Small intestine (tissue), 7 donors: ENCODE measurements at regions not wholly inside any gene's neighbourhood (a gene's known extent, or its start where the extent isn't known, plus 50 kb on each side); places are given as distances from the start of the nearest gene placed in this dataset.

Source experiments
- DNase-seq, 2 donors: peaks; one replicate each; pipeline versions ENCODE4 v3.0.0 to v3.0.0-alpha.2; 2013
- FAIRE-seq: peaks from 2 replicates; lab custom pipeline; 2012; peaks lifted over from hg19 to GRCh38; lab: Jason Lieb, UNC
- H3K27ac ChIP-seq, 3 donors: one replicate each; pipeline ENCODE4 v1.5.1; 2013; ENCODE audit warnings: low read length in 2 of 3, mild to moderate bottlenecking in 2 of 3, control low read depth in 1 of 3, inconsistent platforms in 1 of 3, low read depth in 1 of 3, moderate library complexity in 1 of 3
- H3K27me3 ChIP-seq, 3 donors: one replicate each; pipeline ENCODE4 v1.6.1; 2013; ENCODE audit warnings: low read length in 3 of 3, inconsistent platforms in 1 of 3; ENCODE audit not compliant: control insufficient read depth in 3 of 3, insufficient read depth in 3 of 3
- H3K36me3 ChIP-seq, 3 donors: one replicate each; pipeline ENCODE4 v1.6.1; 2013; ENCODE audit warnings: low read length in 3 of 3, inconsistent platforms in 1 of 3, low read depth in 1 of 3, mild to moderate bottlenecking in 1 of 3, moderate library complexity in 1 of 3; ENCODE audit not compliant: control insufficient read depth in 3 of 3, insufficient read depth in 2 of 3
- H3K4me1 ChIP-seq, 3 donors: one replicate each; pipeline ENCODE4 v1.6.1; 2013; ENCODE audit warnings: low read length in 2 of 3, inconsistent platforms in 1 of 3, low read depth in 1 of 3, mild to moderate bottlenecking in 1 of 3, moderate library complexity in 1 of 3; ENCODE audit not compliant: control insufficient read depth in 3 of 3, insufficient read depth in 2 of 3
- H3K4me3 ChIP-seq, 3 donors: one replicate each; pipeline ENCODE4 v1.5.1; 2013; ENCODE audit warnings: low read length in 3 of 3, control low read depth in 1 of 3, inconsistent platforms in 1 of 3, low read depth in 1 of 3, mild to moderate bottlenecking in 1 of 3, moderate library complexity in 1 of 3
- H3K9me3 ChIP-seq, 2 donors: one replicate each; pipeline ENCODE4 v1.6.1; 2013; ENCODE audit warnings: low read depth in 1 of 2, low read length in 1 of 2; ENCODE audit not compliant: control insufficient read depth in 2 of 2, insufficient read depth in 1 of 2
- WGBS, 3 donors: extraction: QIAGEN DNeasy Blood & Tissue Kit; methylation state at CpG; one replicate each; pipeline ENCODE4 v1.1.7; 2013; 5-methylcytosine and 5-hydroxymethylcytosine counted together
- donor health status: healthy with polysubstance abuse.
- donor health status: control.
- donor health status: control.
- donor health status: Bipolar disorder and iron deficiency.
- donor health status: healthy.

GRCh38 chr1:184302346-184302745 is 84.5 kb upstream of the C1orf21 start:
- Histone ChIP-seq H3K27ac (no peak overlapping the region), H3K4me1 (peaks cover 0 to under 1% (median 0%) of the 10 kb centered on the region in 3 donors), H3K27me3 (no peaks in the 10 kb centered on the region), H3K36me3 (no peaks in the 10 kb centered on the region), H3K4me3 (no peak overlapping the region), H3K9me3 (no peaks in the 10 kb centered on the region)
- 64 to 73% (median 65%) methylated on average over 3 of the region's 3 CpGs for WGBS, 3 donors
- DNase-seq: no peak
- no peak for FAIRE-seq

DNA sequence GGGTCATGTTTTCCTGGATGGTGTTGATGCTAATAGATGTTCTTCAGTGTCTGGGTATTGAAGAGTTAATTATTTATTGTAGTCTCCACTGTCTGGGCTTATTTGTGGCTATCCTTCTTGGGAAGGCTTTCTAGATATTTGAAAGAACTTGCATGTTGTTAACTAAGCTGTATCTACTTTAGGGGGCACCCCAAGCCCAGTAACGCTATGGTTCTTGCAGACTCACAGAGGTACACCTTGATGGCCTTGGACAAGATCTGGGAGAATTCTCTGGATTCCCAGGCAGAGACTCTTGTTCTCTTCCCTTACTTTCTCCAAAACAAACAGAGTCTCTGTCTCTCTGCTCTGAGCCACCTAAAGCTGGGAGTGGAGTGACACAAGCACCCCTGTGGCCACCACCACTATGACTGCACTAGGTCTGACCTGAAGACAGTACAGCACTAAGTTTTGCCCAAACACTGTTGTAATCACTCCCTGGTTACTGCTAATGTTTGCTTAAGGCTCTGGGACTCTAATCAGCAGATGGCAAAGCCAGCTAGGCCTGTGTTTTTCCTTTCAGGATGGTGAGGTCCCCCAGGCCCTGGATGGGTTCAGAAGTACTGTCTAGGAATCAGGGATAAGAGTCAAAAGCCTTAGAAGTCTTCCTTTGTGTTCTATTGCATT is 76.5 kb upstream of the C1orf21 start:
- Histone ChIP-seq H3K4me1 (no peaks in the 10 kb centered on the region), H3K4me3 (no peak overlapping the region), H3K9me3 (no peaks in the 10 kb centered on the region), H3K36me3 (no peaks in the 10 kb centered on the region), H3K27me3 (no peaks in the 10 kb centered on the region), H3K27ac (no peak overlapping the region)
- DNase-seq (peak in 1 of 2 donors; percentile 23), FAIRE-seq (no peak)
- 67 to 85% (median 79%) methylated on average over 1 of the region's 1 CpG for WGBS, 3 donors

- H3K27me3 ChIP-seq: no peaks in the 10 kb centered on the region
- FAIRE-seq: no peak
- no peak for DNase-seq
- H3K9me3 ChIP-seq: no peaks in the 10 kb centered on the region
- no peak overlapping the region for H3K4me3 ChIP-seq
- H3K36me3 ChIP-seq: no peaks in the 10 kb centered on the region
- H3K27ac ChIP-seq: no peak overlapping the region
- no peaks in the 10 kb centered on the region for H3K4me1 ChIP-seq
- 88 to 98% (median 90%) methylated on average over 2 of the region's 2 CpGs for WGBS, 3 donors
Measured at GRCh38 chr1:184311580-184311979, 75.2 kb upstream of the C1orf21 start.

DNA sequence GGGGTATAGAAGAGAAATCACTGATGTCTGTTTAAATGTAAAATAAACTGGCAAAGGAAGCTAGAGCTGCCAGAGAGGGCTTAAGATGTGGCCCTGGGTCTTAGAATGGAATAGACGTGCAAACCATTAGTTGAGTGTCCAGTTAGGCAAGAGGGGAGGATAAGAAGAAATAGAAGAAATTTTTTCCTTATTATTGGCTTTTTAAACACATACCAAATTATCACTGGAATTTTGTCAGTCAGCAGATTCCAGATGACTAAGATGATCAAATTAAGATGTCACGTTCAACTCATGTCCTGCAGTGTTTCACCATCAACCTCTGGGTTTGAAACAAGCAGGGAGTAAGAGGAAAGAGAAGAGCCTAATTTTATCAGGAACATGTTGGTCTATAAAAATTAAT is 71.6 kb upstream of the C1orf21 start:
- Histone ChIP-seq H3K27me3 (no peaks in the 10 kb centered on the region), H3K4me1 (no peaks in the 10 kb centered on the region), H3K36me3 (no peaks in the 10 kb centered on the region), H3K27ac (no peak overlapping the region), H3K4me3 (no peak overlapping the region), H3K9me3 (no peaks in the 10 kb centered on the region)
- FAIRE-seq: no peak
- 42 to 72% (median 49%) methylated on average over 2 of the region's 2 CpGs for WGBS, 3 donors
- DNase-seq: no peak

GRCh38 chr1:184319879-184320278 is 67.0 kb upstream of the C1orf21 start:
- FAIRE-seq (no peak), DNase-seq (no peak)
- no peak overlapping the region for H3K4me3 ChIP-seq
- no peaks in the 10 kb centered on the region for H3K4me1 ChIP-seq
- no peaks in the 10 kb centered on the region for H3K27me3 ChIP-seq
- H3K9me3 ChIP-seq: no peaks in the 10 kb centered on the region
- WGBS, 3 donors: 74 to 88% (median 85%) methylated on average over 3 of the region's 3 CpGs
- no peaks in the 10 kb centered on the region for H3K36me3 ChIP-seq
- no peak overlapping the region for H3K27ac ChIP-seq

DNA sequence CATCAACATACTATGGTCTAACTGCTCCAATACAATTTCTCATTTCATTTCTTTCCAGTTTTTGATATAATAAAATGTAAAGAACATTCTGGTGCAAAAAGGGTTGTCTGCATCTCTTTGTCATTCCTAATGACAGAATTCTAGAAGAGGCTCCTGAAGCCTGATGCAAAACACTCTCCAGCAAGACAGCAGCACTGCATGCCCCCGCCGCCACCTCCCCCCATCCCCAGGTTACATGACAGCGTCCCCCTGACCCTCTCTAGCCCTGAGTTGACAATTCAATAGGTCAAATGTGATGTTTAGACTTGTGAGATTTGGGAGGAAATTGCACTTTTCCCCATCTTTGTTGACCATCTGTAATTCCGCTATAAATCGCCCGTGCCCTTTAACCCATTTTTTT is 64.6 kb upstream of the C1orf21 start:
- 79 to 90% (median 85%) methylated on average over 6 of the region's 6 CpGs for WGBS, 3 donors
- no peak for FAIRE-seq

GRCh38 chr1:184324972-184325371 is 61.9 kb upstream of the C1orf21 start:
- Histone ChIP-seq H3K4me3 (no peak overlapping the region), H3K9me3 (no peaks in the 10 kb centered on the region), H3K27me3 (no peaks in the 10 kb centered on the region), H3K27ac (no peak overlapping the region), H3K4me1 (no peaks in the 10 kb centered on the region), H3K36me3 (no peaks in the 10 kb centered on the region)
- DNase-seq (no peak), FAIRE-seq (no peak)
- 64 to 75% (median 68%) methylated on average over 3 of the region's 3 CpGs for WGBS, 3 donors

More for the DNA sequence above, 64.6 kb upstream of the C1orf21 start:
- DNase-seq: no peak
- Histone ChIP-seq H3K27ac (no peak overlapping the region), H3K36me3 (no peaks in the 10 kb centered on the region), H3K9me3 (no peaks in the 10 kb centered on the region), H3K4me1 (no peaks in the 10 kb centered on the region), H3K27me3 (no peaks in the 10 kb centered on the region), H3K4me3 (no peak overlapping the region)

DNA sequence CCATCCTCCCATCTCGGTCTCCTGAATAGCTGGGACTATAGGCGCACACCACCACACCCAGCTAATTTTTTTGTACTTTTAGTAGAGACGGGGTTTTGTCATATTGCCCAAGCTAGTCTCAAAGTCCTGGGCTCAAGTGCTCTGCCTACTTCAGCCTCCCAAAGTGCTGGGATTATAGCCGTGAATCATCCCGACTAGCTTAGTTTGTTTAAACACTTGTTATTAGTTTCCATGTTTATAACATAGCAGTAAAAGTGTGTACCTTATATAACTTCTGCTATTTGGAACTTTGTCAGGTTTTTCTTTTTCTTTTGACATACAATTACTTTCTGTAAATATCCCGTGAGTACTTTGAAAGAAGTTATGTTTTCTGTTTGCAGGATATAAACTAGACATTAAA is 60.6 kb upstream of the C1orf21 start:
- Histone ChIP-seq H3K4me1 (no peaks in the 10 kb centered on the region), H3K27me3 (no peaks in the 10 kb centered on the region), H3K4me3 (no peak overlapping the region), H3K9me3 (no peaks in the 10 kb centered on the region), H3K36me3 (no peaks in the 10 kb centered on the region), H3K27ac (no peak overlapping the region)
- FAIRE-seq: no peak
- peak; percentile 2 to 72 for DNase-seq
- 43 to 65% (median 53%) methylated on average over 6 of the region's 6 CpGs for WGBS, 3 donors
